Muscle of leg (tissue), 3 donors: ENCODE measurements at regions not wholly inside any gene's neighbourhood (a gene's known extent, or its start where the extent isn't known, plus 50 kb on each side); places are given as distances from the start of the nearest gene placed in this dataset.
"Not testable (repeated sequence)": the region's sequence is repeated elsewhere in the genome, so short reads cannot be mapped to it uniquely, and the experiment has no call there.

Source experiments
- DNase-seq: peaks from one replicate; pipeline ENCODE4 v3.0.0; 2013
- H3K27ac ChIP-seq: one replicate; pipeline ENCODE4 v1.5.1; 2013; ENCODE audit warnings: mild to moderate bottlenecking, low read length, control low read depth
- H3K27me3 ChIP-seq: one replicate; pipeline ENCODE4 v1.6.1; 2013; ENCODE audit warnings: low read length; ENCODE audit not compliant: control insufficient read depth, insufficient read depth
- H3K36me3 ChIP-seq: one replicate; pipeline ENCODE4 v1.6.1; 2013; ENCODE audit warnings: low read length; ENCODE audit not compliant: control insufficient read depth, insufficient read depth
- H3K4me1 ChIP-seq: one replicate; pipeline ENCODE4 v1.6.1; 2013; ENCODE audit warnings: low read length; ENCODE audit not compliant: control insufficient read depth, insufficient read depth
- H3K4me3 ChIP-seq: one replicate; pipeline ENCODE4 v1.5.1; 2013; ENCODE audit warnings: low read length, control low read depth
- H3K9me3 ChIP-seq: replicated peaks from 2 replicates; pipeline ENCODE4 v1.6.1; 2013; ENCODE audit warnings: low read depth, low read length; ENCODE audit not compliant: control insufficient read depth
- WGBS: methylation state at CpG from one replicate; pipeline ENCODE4 v1.1.5; 2013; ENCODE audit warnings: missing lambda C conversion rate; ENCODE audit not compliant: insufficient coverage; 5-methylcytosine and 5-hydroxymethylcytosine counted together

DNA sequence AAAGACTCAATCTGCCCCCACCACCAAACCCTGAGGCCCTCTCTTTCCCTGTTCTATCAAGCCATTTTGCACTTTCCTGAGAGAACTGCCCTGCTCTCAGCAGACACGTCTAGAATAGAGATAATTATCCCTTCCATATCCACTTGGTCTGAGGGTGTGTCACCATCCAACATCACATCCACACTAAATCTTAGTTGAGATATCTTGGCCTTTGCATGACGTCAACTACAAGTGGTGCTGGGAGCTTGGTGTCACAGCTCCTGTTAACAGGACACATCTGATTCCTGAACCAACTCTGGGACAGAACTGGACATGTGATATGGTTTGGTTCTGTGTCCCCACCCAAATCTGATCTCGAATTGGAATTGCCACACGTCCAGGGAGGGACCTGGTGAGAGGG, 1109.2 kb downstream of the TMEM121 start:
- WGBS: 10% methylated on average over 2 of the region's 4 CpGs
- H3K4me3 ChIP-seq: no peak overlapping the region
- no peak overlapping the region for H3K27ac ChIP-seq
- no peaks in the 10 kb centered on the region for H3K4me1 ChIP-seq
- H3K36me3 ChIP-seq: no peaks in the 10 kb centered on the region
- H3K9me3 ChIP-seq: peaks cover 27% of the 10 kb centered on the region
- DNase-seq: no peak
- H3K27me3 ChIP-seq: no peaks in the 10 kb centered on the region

DNA sequence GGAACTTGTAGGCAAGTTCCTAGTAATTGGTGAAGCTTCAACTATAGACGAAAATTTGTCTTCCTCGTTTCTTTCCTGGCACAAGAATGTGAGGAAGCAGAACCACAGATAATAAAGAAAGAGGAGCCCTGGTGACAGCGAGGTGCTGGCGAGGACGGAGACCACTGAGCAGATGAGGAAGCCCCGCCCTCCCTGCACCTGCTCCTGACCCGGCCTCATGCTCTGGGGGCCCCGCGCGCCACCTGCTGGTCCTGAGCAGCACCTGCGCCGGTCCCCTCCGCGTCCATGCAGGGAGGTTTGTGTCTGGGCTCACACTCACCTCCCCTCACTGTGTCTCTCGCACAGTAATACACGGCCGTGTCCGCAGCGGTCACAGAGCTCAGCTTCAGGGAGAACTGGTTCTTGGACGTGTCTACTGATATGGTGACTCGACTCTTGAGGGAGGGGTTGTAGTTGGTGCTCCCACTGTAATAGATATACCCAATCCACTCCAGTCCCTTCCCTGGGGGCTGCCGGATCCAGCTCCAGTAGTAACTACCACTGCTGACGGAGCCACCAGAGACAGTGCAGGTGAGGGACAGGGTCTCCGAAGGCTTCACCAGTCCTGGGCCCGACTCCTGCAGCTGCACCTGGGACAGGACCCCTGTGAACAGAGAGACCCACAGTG, 1112.5 kb downstream of the TMEM121 start:
- WGBS: no CpG with 5 or more reads among the region's 25 CpGs
- H3K4me1 ChIP-seq, DNase-seq, H3K27me3 ChIP-seq, H3K27ac ChIP-seq, H3K36me3 ChIP-seq, H3K4me3 ChIP-seq: not testable (repeated sequence)
- H3K9me3 ChIP-seq: peaks cover 22% of the 10 kb centered on the region

GRCh38 chr14:106642090-106642489, 1115.7 kb downstream of the TMEM121 start:
- H3K4me3 ChIP-seq: no peak overlapping the region
- DNase-seq: no peak
- 60% methylated on average over 1 of the region's 7 CpGs for WGBS
- H3K27ac ChIP-seq: no peak overlapping the region
- no peaks in the 10 kb centered on the region for H3K27me3 ChIP-seq
- H3K36me3 ChIP-seq: no peaks in the 10 kb centered on the region
- no peaks in the 10 kb centered on the region for H3K4me1 ChIP-seq
- peaks cover 13% of the 10 kb centered on the region for H3K9me3 ChIP-seq

- not testable (repeated sequence) for H3K36me3 ChIP-seq, H3K9me3 ChIP-seq, DNase-seq, H3K4me3 ChIP-seq, H3K4me1 ChIP-seq, H3K27me3 ChIP-seq, H3K27ac ChIP-seq
- WGBS: no CpG with 5 or more reads among the region's 6 CpGs
These were observed 1116.6 kb downstream of the TMEM121 start for GRCh38 chr14:106642971-106643370.

- WGBS: no CpG with 5 or more reads among the region's 2 CpGs
- not testable (repeated sequence) for H3K4me1 ChIP-seq
These were observed 1122.5 kb downstream of the TMEM121 start for GRCh38 chr14:106648874-106649273.

DNA sequence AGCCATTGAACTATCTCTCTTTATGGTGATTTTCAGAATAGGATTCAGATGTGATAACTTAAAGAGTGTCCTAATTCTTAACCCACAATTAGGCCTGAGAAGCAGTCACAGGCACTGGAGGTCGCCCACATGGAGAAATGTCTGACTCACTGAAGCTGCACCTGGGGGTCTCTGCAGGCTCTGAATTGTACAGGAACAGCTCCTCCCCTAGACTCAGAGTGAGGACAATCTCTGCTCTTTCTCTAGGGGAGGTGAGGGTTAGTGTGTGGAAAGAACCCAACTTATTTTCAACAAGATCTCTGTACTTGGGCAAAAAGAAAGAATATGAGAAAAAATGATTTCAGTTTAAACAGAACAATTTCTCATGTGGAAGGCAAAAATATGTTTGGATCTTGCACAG, 1124.6 kb downstream of the TMEM121 start:
- Histone ChIP-seq H3K36me3 (no peaks in the 10 kb centered on the region), H3K27me3 (no peaks in the 10 kb centered on the region)
- WGBS: no CpG with 5 or more reads among the region's 1 CpG

More at GRCh38 chr14:106648874-106649273, 1122.5 kb downstream of the TMEM121 start:
- H3K27ac ChIP-seq, H3K36me3 ChIP-seq, DNase-seq, H3K4me3 ChIP-seq, H3K27me3 ChIP-seq: not testable (repeated sequence)
- peaks cover 23% of the 10 kb centered on the region for H3K9me3 ChIP-seq

GRCh38 chr14:106652494-106652893, 1126.1 kb downstream of the TMEM121 start:
- Histone ChIP-seq H3K27ac (no peak overlapping the region), H3K9me3 (peaks cover 24% of the 10 kb centered on the region), H3K4me3 (no peak overlapping the region), H3K36me3 (no peaks in the 10 kb centered on the region), H3K4me1 (no peaks in the 10 kb centered on the region), H3K27me3 (no peaks in the 10 kb centered on the region)
- WGBS: 20% methylated on average over 1 of the region's 2 CpGs
- no peak for DNase-seq

More for the DNA sequence above, 1124.6 kb downstream of the TMEM121 start:
- H3K4me1 ChIP-seq: no peaks in the 10 kb centered on the region
- peaks cover 23% of the 10 kb centered on the region for H3K9me3 ChIP-seq
- no peak for DNase-seq
- no peak overlapping the region for H3K27ac ChIP-seq
- H3K4me3 ChIP-seq: no peak overlapping the region

GRCh38 chr14:106657460-106657859, 1131.1 kb downstream of the TMEM121 start:
- no CpG with 5 or more reads among the region's 8 CpGs for WGBS
- H3K4me3 ChIP-seq: no peak overlapping the region

GRCh38 chr14:106658066-106658860, 1131.9 kb downstream of the TMEM121 start:
- DNase-seq, H3K4me1 ChIP-seq, H3K27ac ChIP-seq, H3K27me3 ChIP-seq, H3K36me3 ChIP-seq, H3K4me3 ChIP-seq: not testable (repeated sequence)
- 79% methylated on average over 2 of the region's 7 CpGs for WGBS
- H3K9me3 ChIP-seq: peaks cover 12% of the 10 kb centered on the region

More at GRCh38 chr14:106657460-106657859, 1131.1 kb downstream of the TMEM121 start:
- DNase-seq: no peak
- no peaks in the 10 kb centered on the region for H3K36me3 ChIP-seq
- H3K27me3 ChIP-seq: no peaks in the 10 kb centered on the region
- no peaks in the 10 kb centered on the region for H3K4me1 ChIP-seq
- no peak overlapping the region for H3K27ac ChIP-seq
- peaks cover 15% of the 10 kb centered on the region for H3K9me3 ChIP-seq

GRCh38 chr14:106661561-106661960, 1135.2 kb downstream of the TMEM121 start:
- H3K9me3 ChIP-seq: peaks cover 14% of the 10 kb centered on the region
- H3K27ac ChIP-seq, H3K4me1 ChIP-seq, H3K36me3 ChIP-seq, H3K27me3 ChIP-seq, H3K4me3 ChIP-seq, DNase-seq: not testable (repeated sequence)
- 75% methylated on average over 4 of the region's 4 CpGs for WGBS
